GM12878 (cell line): ENCODE measurements at regions not wholly inside any gene's neighbourhood (a gene's known extent, or its start where the extent isn't known, plus 50 kb on each side); places are given as distances from the start of the nearest gene placed in this dataset.

Experiments
- ATAC-seq: fragments of 200-7000 bp; cut with Tn5 transposase; 3 replicates; pipeline ENCODE4 v1.9.1; 2020; ENCODE audit warnings: mild to moderate bottlenecking, moderate library complexity
- BruUV-seq: library from RNA; stranded (reverse); fragments of 400-500 nt; replicated peaks from 2 replicates; lab custom pipeline; 2021; lab: Mats Ljungman, UMichigan
- CTCF ChIA-PET: fragments of 300-600 bp; sonication (Branson Sonifier 250); formaldehyde crosslinking; extraction: SDS; loops from one replicate; lab custom pipeline; 2021; ENCODE audit warnings: inconsistent platforms; lab: Yijun Ruan, JAX
- POLR2A ChIA-PET: fragments of 350-600 bp; formaldehyde crosslinking; extraction: SDS; loops from one replicate; lab custom pipeline; 2021; ENCODE audit warnings: inconsistent platforms; lab: Charles Lee
- RAD21 ChIA-PET: fragments of 300-600 bp; sonication (Branson Sonifier 250); formaldehyde crosslinking; loops from one replicate; lab custom pipeline; 2023; ENCODE audit warnings: antibody characterized with exemption; ENCODE audit not compliant: unreplicated experiment; lab: Charles Lee
- SMC1A ChIA-PET: fragments of 300-600 bp; sonication (Branson Sonifier 250); formaldehyde crosslinking; loops from one replicate; lab custom pipeline; 2023; ENCODE audit not compliant: unreplicated experiment, uncharacterized antibody; lab: Charles Lee
- DNase-seq: peaks from one replicate; pipeline ENCODE4 v3.0.0-alpha.2; 2011; ENCODE audit warnings: low read depth, low spot score
- FAIRE-seq: peaks from 3 replicates; lab custom pipeline; 2011; peaks lifted over from hg19 to GRCh38; lab: Jason Lieb, UNC
- H2AFZ ChIP-seq: 2 replicates; pipeline ENCODE4 v1.6.0; 2011; ENCODE audit warnings: low read depth, low read length, control low read depth; ENCODE audit not compliant: control insufficient read depth
- H3K27ac ChIP-seq: 2 replicates; pipeline ENCODE4 v1.5.1; 2011; ENCODE audit warnings: control low read depth; ENCODE audit not compliant: control insufficient read depth, insufficient read depth
- H3K27me3 ChIP-seq, 2 experiments: replicated peaks in 1 of 2; 2 replicates each; pipeline versions ENCODE4 v1.6.0 to v1.6.1; 2011; ENCODE audit warnings: low read length in 1 of 2; ENCODE audit not compliant: control insufficient read depth in 2 of 2, insufficient read depth in 2 of 2
- H3K36me3 ChIP-seq, 2 experiments: 2 replicates each; pipeline ENCODE4 v1.5.1; 2011; ENCODE audit warnings: low read length in 1 of 2; ENCODE audit not compliant: control insufficient read depth in 2 of 2, insufficient read depth in 2 of 2
- H3K4me1 ChIP-seq: 2 replicates; pipeline ENCODE4 v1.6.1; 2011; ENCODE audit warnings: mild to moderate bottlenecking, low read length, moderate library complexity, mixed read lengths; ENCODE audit not compliant: control insufficient read depth, insufficient read depth
- H3K4me2 ChIP-seq: 2 replicates; pipeline ENCODE4 v1.6.0; 2011; ENCODE audit warnings: control low read depth; ENCODE audit not compliant: control insufficient read depth, insufficient read depth
- H3K4me3 ChIP-seq: fragments of 200-600 bp; sonication (generic); 2 replicates; pipeline ENCODE4 v1.5.1; 2016
- H3K79me2 ChIP-seq: 2 replicates; pipeline ENCODE4 v1.6.0; 2011; ENCODE audit warnings: low read length; ENCODE audit not compliant: control insufficient read depth, insufficient read depth
- H3K9ac ChIP-seq: 2 replicates; pipeline ENCODE4 v1.8.0; 2011; ENCODE audit warnings: low read length, control low read depth, mixed read lengths; ENCODE audit not compliant: control insufficient read depth, insufficient read depth
- H3K9me3 ChIP-seq: replicated peaks from 3 replicates; pipeline ENCODE4 v1.5.1; 2011; ENCODE audit warnings: mild to moderate bottlenecking, low read length; ENCODE audit not compliant: control insufficient read depth, insufficient read depth
- H4K20me1 ChIP-seq: 2 replicates; pipeline ENCODE4 v1.6.0; 2011; ENCODE audit not compliant: control insufficient read depth, insufficient read depth
- CREM ChIP-seq: IDR thresholded peaks from 2 replicates; pipeline ENCODE4 v1.6.1; 2014; ENCODE audit warnings: antibody characterized with exemption, low read depth
- EP300 ChIP-seq, 2 experiments: fragments of 150-350 bp in 1 of 2; IDR thresholded peaks; 2 replicates each; pipeline ENCODE4 v1.6.1; 2011 to 2012; ENCODE audit warnings: low read depth in 2 of 2, low read length in 2 of 2, borderline replicate concordance in 1 of 2, improper control_type of control experiment in 1 of 2, inconsistent platforms in 1 of 2; ENCODE audit not compliant: control insufficient read depth in 1 of 2
- HDAC6 ChIP-seq: fragments of 200-600 bp; sonication (generic); IDR thresholded peaks from one replicate; pipeline ENCODE4 v1.8.0; 2017; ENCODE audit warnings: antibody characterized with exemption; ENCODE audit not compliant: unreplicated experiment
- NR2C2 ChIP-seq: IDR thresholded peaks from 2 replicates; pipeline ENCODE4 v1.6.1; 2011; ENCODE audit warnings: borderline replicate concordance, low read depth; ENCODE audit not compliant: control insufficient read depth, insufficient read length
- RAD51 ChIP-seq: fragments of 450-650 bp; IDR thresholded peaks from 2 replicates; pipeline ENCODE4 v1.6.1; 2016; ENCODE audit warnings: moderate library complexity, mild to moderate bottlenecking, inconsistent platforms
- SPI1 ChIP-seq: IDR thresholded peaks from 2 replicates; pipeline ENCODE4 v1.6.1; 2011; ENCODE audit warnings: low read depth, mild to moderate bottlenecking, low read length, moderate library complexity, borderline replicate concordance; ENCODE audit not compliant: insufficient read depth
- TARDBP ChIP-seq: IDR thresholded peaks from 2 replicates; pipeline ENCODE4 v1.6.1; 2016; ENCODE audit warnings: borderline replicate concordance
- TCF3 ChIP-seq: IDR thresholded peaks from 2 replicates; pipeline ENCODE4 v1.6.1; 2012; ENCODE audit warnings: low read depth, mild to moderate bottlenecking, low read length, borderline replicate concordance; ENCODE audit not compliant: insufficient read depth
- WRNIP1 ChIP-seq: IDR thresholded peaks from 2 replicates; pipeline ENCODE4 v1.6.1; 2011; ENCODE audit warnings: low read depth, low read length, improper control_type of control experiment, borderline replicate concordance
- ZNF622 ChIP-seq: fragments of 450-650 bp; IDR thresholded peaks from 2 replicates; pipeline ENCODE4 v1.6.1; 2017; ENCODE audit warnings: mild to moderate bottlenecking, inconsistent platforms
- WGBS: methylation state at CpG from one replicate; pipeline ENCODE4 v1.1.6; 2016; ENCODE audit warnings: low lambda C conversion rate; ENCODE audit not compliant: insufficient replicate concordance, insufficient coverage; ENCODE audit errors: missing lambda C conversion rate; 5-methylcytosine and 5-hydroxymethylcytosine counted together
- in situ Hi-C: fragments of 300-500 bp; cut with MboI; formaldehyde crosslinking; loops from 9 replicates; pipeline ENCODE4 v1.14.3; 2018; ENCODE audit warnings: mixed read lengths
- intact Hi-C: fragments of 100-400 bp; cut with micrococcal nuclease; formaldehyde crosslinking; loops from one replicate; pipeline ENCODE4 v1.14.2; 2022; ENCODE audit not compliant: unreplicated experiment
- TF ChIP-seq, protein P1 (sequence below): IDR thresholded peaks from 2 replicates; pipeline ENCODE4 v1.6.1; 2012; ENCODE audit warnings: low read depth, low read length, improper control_type of control experiment
- TF ChIP-seq, protein P2 (sequence below): fragments of 450-650 bp; IDR thresholded peaks from 2 replicates; pipeline ENCODE4 v1.6.1; 2017; ENCODE audit warnings: mild to moderate bottlenecking, low read depth, inconsistent platforms; ENCODE audit not compliant: poor library complexity, severe bottlenecking
- TF ChIP-seq, protein P3 (sequence below), 3 experiments: IDR thresholded peaks in 2 of 3; conservative IDR thresholded peaks in 1 of 3; 2 replicates each; pipeline ENCODE4 v1.5.1; 2011; ENCODE audit warnings: low read depth in 3 of 3, low read length in 3 of 3, mild to moderate bottlenecking in 3 of 3, control low read depth in 2 of 3, moderate library complexity in 2 of 3, inconsistent platforms in 1 of 3, mixed read lengths in 1 of 3; ENCODE audit not compliant: control insufficient read depth in 2 of 3, insufficient read depth in 1 of 3; ENCODE audit errors: extremely low read depth in 1 of 3
- TF ChIP-seq, protein P4 (sequence below): fragments of 450-650 bp; IDR thresholded peaks from 2 replicates; pipeline ENCODE4 v1.6.1; 2017; ENCODE audit warnings: mild to moderate bottlenecking

DNA sequence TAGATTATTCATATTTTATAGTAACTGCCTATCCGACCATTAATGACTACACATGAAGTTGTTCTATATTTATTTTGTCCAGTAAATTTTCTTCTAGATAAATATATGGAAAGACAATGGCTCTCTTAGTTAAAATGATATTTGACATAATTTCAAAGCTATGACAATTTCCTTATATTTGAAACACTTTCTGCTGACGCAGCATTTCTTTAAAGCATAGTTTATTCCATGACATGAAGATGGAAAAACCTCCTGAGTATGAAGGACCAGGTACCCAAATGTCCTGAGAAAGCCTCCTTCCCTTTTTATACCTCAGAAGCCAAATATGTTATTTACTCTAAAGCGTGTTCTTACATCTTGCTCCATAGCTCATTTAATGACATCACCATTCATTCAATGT, 831.6 kb downstream of the EFNB2 start:
- H3K27ac ChIP-seq = no peak overlapping the region
- H3K4me2 ChIP-seq = no peak overlapping the region
- no peak for DNase-seq
- H3K9me3 ChIP-seq = no peaks in the 10 kb centered on the region
- TF ChIP-seq TARDBP (no peak), TCF3 (no peak), ZNF622 (no peak), NR2C2 (no peak), WRNIP1 (no peak), CREM (no peak), HDAC6 (no peak), RAD51 (no peak), SPI1 (no peak), EP300 (IDR thresholded peaks at IDR 0.05; ENCODE audit: borderline replicate concordance in 1 of 2, control insufficient read depth in 1 of 2, low read depth in 2 of 2, low read length in 2 of 2) (no peak)
- TF ChIP-seq, protein P1, sequence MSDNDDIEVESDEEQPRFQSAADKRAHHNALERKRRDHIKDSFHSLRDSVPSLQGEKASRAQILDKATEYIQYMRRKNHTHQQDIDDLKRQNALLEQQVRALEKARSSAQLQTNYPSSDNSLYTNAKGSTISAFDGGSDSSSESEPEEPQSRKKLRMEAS = no peak
- TF ChIP-seq, protein P2, sequence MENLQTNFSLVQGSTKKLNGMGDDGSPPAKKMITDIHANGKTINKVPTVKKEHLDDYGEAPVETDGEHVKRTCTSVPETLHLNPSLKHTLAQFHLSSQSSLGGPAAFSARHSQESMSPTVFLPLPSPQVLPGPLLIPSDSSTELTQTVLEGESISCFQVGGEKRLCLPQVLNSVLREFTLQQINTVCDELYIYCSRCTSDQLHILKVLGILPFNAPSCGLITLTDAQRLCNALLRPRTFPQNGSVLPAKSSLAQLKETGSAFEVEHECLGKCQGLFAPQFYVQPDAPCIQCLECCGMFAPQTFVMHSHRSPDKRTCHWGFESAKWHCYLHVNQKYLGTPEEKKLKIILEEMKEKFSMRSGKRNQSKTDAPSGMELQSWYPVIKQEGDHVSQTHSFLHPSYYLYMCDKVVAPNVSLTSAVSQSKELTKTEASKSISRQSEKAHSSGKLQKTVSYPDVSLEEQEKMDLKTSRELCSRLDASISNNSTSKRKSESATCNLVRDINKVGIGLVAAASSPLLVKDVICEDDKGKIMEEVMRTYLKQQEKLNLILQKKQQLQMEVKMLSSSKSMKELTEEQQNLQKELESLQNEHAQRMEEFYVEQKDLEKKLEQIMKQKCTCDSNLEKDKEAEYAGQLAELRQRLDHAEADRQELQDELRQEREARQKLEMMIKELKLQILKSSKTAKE = no peak
- TF ChIP-seq, protein P3, sequence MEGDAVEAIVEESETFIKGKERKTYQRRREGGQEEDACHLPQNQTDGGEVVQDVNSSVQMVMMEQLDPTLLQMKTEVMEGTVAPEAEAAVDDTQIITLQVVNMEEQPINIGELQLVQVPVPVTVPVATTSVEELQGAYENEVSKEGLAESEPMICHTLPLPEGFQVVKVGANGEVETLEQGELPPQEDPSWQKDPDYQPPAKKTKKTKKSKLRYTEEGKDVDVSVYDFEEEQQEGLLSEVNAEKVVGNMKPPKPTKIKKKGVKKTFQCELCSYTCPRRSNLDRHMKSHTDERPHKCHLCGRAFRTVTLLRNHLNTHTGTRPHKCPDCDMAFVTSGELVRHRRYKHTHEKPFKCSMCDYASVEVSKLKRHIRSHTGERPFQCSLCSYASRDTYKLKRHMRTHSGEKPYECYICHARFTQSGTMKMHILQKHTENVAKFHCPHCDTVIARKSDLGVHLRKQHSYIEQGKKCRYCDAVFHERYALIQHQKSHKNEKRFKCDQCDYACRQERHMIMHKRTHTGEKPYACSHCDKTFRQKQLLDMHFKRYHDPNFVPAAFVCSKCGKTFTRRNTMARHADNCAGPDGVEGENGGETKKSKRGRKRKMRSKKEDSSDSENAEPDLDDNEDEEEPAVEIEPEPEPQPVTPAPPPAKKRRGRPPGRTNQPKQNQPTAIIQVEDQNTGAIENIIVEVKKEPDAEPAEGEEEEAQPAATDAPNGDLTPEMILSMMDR (IDR thresholded peaks at IDR 0.05 in 2 of 3, conservative IDR thresholded peaks at IDR 0.05 in 1 of 3; ENCODE audit: control insufficient read depth in 2 of 3, extremely low read depth in 1 of 3, insufficient read depth in 1 of 3, low read depth in 3 of 3, low read length in 3 of 3) = no peak
- TF ChIP-seq, protein P4, sequence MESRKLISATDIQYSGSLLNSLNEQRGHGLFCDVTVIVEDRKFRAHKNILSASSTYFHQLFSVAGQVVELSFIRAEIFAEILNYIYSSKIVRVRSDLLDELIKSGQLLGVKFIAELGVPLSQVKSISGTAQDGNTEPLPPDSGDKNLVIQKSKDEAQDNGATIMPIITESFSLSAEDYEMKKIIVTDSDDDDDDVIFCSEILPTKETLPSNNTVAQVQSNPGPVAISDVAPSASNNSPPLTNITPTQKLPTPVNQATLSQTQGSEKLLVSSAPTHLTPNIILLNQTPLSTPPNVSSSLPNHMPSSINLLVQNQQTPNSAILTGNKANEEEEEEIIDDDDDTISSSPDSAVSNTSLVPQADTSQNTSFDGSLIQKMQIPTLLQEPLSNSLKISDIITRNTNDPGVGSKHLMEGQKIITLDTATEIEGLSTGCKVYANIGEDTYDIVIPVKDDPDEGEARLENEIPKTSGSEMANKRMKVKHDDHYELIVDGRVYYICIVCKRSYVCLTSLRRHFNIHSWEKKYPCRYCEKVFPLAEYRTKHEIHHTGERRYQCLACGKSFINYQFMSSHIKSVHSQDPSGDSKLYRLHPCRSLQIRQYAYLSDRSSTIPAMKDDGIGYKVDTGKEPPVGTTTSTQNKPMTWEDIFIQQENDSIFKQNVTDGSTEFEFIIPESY = no peak
- TF ChIP-seq, all 136 proteins: peak for 0
- intact Hi-C loops = no loop called here
- H3K4me3 ChIP-seq = no peak overlapping the region
- no peak overlapping the region for H2AFZ ChIP-seq
- ChIA-PET POLR2A (no interaction called here), CTCF (no interaction called here), SMC1A (interaction anchor here (1.7 kb wide), 1 partner anchor 11 kb away, joined by 4 read pairs; no protein-coding TSS in a partner anchor), RAD21 (no interaction called here)
- H4K20me1 ChIP-seq = no peaks in the 10 kb centered on the region
- H3K4me1 ChIP-seq = no peaks in the 10 kb centered on the region
- H3K9ac ChIP-seq = no peak overlapping the region
- no peaks in the 10 kb centered on the region for H3K27me3 ChIP-seq
- in situ Hi-C loops = no loop called here
- no peaks in the 10 kb centered on the region for H3K79me2 ChIP-seq
- H3K36me3 ChIP-seq = no peaks in the 10 kb centered on the region
- 34% methylated on average over 3 of the region's 3 CpGs for WGBS
- no peak for ATAC-seq
- no TSS peak for BruUV-seq
- FAIRE-seq = no peak
